ENCODE measurements at regions not wholly inside any gene's neighbourhood (a gene's known extent, or its start where the extent isn't known, plus 50 kb on each side); places are given as distances from the start of the nearest gene placed in this dataset.
"Not testable (repeated sequence)": the region's sequence is repeated elsewhere in the genome, so short reads cannot be mapped to it uniquely, and the experiment has no call there.

DNA sequence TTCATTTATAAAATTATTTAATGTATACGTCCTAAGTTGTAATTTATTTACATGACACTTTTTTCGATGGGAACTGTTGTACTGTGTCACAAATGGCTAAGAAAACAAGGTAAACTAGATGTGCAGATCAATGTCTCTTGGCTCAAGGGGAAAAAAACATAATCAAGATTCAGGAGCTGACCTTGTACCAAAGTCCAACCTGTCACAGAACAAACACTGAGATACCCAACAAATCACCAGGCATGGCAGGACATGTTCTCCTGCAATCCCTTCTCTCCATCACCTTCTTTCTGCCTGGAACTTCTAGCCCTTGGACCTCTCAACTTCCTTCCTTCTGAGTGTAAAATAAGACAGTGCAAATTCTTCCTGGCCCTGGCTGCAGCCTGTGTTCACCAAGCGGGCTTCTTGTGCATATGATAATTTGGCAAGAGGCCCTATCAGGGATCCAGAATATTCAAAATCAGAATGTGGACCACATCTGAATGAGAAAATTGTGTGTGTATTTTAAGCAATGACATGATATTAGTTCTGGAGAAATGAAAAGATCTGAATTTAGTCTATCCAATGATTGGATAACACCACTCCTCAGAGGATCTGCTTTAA lies 445.9 kb downstream of the ZNF536 start:
- DNase-seq (ENCODE audit: low spot score), result no peak

DNA sequence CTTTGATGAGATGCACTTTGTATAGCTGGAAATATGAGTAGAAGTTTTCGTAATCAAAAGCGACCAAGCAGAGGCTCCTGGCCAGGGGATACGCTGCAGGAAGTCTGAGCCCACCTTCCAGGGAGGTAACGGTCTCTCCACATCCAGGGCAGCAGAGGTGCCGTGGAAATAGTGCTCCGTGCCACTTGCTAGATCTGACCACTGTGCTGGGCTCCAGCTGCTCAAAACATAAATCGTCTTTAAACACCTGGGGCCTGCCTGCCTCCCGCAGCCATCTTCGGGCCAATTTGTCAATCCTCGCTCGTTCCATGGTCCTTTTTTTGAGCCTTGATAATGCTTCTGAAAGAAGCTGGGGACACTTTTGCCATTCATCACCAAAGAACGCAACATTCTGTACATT lies 445.0 kb downstream of the ZNF536 start:
- DNase-seq (ENCODE audit: low spot score), result no peak

DNA sequence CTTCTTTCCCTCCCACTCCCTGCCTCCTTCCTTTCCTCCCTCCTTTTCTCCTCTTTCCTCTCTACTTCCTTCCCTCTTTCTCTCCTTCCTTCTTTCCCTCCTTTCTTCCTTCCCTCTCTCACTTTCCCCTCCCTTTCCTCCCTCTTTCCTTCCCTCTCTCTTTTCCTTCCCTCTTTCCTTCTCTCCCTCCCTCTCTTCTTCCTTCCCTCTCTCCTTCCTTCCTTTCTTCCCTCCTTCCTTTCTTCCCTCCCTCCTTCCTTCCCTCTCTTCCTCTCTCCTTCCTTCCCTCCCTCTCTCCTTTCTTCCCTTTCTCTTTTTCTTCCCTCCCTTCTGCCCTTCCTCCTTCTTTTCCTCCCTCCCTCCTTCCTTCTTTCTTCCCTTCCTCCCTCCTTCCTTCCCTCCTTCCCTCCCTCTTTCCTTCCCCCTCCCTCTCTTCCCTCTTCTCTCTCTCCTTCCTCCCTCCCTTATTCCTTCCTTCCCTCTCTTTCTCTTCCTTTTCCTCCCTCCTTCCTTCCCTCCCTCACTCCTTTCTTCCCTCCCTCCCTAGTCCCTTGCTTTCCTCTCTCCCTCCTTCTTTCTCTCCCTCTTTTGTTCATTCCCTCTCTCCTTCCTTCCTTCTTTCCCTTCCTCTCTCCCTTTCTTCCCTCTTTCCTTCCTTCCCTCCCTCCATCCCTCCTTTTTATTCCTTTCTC lies 443.9 kb downstream of the ZNF536 start:
- DNase-seq (ENCODE audit: low spot score), result no peak

DNA sequence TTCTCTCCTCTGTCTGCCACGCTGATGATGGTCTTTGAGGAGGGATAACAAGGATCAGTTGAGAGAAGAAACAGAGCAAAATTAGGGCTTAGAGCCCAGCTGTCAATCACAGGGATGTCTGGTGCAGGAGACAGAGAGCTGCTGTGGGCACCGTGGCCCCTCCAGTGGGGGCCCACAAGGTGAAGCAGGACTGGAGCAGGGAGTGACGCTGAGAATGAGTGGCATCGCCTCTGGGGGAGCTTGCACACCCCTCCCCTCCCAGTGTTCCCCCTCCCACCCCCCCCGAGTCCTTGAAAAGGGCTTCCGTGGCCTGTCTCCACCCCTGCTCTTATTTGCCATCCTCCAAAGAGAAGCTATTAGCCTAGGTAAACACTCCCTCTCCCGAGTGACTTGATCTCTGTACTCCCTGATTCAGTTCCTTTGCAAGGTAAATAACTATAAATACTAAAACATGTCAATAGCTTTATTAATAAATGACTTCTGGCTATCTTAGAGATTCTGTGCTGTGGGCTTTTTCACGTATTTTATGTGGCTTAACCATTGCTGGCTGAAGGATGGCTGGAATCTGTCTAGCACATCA lies 440.0 kb downstream of the ZNF536 start:
- DNase-seq (ENCODE audit: low spot score), result no peak

DNA sequence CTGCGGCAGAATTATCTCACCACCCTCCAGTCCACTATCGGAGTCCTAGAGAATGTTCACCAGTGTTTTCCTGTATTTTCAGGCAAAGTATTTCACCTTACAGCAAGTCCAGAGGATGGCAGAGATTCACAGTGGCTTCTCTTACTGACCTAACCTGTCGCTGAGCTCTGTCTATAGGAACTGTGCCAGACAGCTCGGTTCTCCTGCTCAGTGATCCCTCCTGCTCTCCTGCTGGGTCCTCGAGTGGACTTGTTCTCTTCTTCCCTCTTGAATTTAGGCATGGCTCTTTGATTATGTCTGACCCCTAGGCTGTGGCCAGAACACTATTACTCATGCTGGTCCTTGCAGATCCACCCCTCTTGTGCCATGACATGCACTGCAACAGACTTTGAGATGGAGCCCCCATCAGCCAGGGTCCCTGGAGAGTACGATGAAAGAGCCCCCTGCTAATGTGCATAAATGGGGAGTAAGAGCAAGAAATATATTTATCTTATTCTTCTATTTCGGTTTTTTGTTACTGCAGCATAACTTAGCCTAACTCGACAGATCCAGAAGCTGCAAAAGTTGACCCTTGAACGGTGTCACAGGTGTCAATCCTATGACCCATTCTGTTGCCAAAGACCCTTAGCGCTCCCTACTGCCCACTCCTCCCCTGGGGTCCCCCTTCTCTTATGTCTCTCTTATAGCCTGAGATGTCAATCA lies 439.4 kb downstream of the ZNF536 start:
- DNase-seq (ENCODE audit: low spot score), result no peak

DNA sequence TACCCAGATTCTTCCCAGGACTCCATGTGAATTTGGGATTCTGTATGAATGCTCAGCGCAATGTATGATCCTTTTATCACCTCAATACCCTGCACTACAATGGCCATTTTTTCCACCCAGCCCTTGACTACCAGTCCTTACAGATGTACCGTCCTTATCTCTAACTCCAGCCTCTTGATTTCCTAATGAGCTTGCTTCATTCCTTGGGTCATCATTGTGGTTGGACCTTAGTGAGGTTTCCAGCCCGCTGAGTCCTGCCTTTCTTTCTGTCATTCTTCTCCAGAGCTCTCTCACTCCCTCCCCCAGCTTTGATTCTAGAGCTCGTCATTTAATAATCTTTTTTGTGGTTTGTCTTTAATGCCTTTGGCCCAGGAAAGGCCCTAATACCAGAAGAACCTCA lies 438.5 kb downstream of the ZNF536 start:
- DNase-seq (ENCODE audit: low spot score), result no peak

DNA sequence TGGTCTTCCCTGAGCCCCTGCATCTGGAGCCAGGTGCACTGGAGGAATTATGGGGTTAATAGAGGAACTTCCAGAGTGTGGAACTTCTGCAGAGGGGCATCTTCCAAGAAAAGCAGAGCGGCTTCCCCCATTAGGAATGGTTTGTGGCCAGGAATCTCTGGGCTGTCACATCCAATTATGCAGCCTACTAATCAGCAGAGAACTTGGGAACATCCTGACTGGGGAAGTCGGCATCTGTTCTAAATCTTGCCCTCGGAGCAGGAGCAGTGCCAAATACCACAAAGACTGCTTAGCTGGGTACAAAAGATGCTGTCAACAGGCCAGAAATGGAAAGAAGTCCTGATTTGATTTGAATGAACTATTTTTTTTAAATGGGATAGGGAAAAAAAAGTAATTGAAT lies 435.1 kb downstream of the ZNF536 start:
- DNase-seq (ENCODE audit: low spot score), result no peak

DNA sequence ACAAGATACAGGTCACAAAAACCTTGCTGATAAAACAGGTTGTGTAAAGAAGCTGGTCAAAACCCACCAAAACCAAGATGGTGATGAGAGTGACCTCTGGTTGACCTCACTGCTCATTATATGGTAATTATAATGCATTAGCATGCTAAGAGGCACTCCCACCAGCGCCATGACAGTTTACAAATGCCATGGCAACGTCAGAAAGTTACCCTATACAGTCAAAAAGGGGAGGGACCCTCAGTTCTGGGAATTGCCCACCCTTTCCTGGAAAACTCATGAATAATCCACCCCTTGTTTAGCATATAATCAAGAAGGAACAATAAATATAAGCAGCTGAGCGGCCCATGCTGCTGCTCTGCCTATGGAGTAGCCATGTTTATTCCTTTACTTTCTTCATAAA lies 434.1 kb downstream of the ZNF536 start:
- DNase-seq (ENCODE audit: low spot score), result no peak

DNA sequence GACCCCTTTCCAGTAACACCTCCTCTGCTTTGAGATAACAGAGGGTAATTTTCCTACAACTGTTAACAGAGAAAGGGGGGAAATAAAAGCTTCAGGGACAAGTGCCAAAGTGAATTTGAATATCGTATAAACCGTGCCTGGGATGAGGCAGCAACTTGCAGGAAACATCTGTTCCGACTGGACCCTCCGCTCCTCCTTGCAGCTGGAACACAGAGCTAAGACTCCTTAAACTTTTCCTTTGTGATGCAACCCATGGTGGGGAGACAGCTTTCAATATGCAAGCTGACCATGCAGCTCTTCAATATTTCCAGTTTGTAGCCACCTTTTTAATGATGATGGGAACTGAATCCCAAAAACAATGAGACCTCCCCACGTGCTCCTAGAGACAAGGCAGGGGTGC lies 432.6 kb downstream of the ZNF536 start:
- DNase-seq (ENCODE audit: low spot score), result no peak

DNA sequence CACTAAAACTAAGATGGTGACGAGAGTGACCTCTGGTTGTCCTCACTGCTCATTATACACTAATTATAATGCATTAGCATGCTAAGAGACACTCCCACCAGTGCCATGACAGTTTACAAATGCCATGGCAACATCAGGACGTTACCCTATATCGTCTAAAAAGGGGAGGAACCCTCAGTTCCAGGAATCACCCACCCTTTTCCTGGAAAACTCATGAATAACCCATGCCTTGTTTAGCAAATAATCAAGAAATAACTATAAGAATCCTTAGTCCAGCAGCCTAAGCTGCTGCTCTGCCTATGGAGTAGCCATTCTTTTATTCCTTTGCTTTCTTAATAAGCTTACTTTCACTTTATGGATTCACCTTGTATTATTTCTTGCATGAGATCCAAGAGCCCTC lies 432.1 kb downstream of the ZNF536 start:
- not testable (repeated sequence) for DNase-seq (ENCODE audit: low spot score)

DNA sequence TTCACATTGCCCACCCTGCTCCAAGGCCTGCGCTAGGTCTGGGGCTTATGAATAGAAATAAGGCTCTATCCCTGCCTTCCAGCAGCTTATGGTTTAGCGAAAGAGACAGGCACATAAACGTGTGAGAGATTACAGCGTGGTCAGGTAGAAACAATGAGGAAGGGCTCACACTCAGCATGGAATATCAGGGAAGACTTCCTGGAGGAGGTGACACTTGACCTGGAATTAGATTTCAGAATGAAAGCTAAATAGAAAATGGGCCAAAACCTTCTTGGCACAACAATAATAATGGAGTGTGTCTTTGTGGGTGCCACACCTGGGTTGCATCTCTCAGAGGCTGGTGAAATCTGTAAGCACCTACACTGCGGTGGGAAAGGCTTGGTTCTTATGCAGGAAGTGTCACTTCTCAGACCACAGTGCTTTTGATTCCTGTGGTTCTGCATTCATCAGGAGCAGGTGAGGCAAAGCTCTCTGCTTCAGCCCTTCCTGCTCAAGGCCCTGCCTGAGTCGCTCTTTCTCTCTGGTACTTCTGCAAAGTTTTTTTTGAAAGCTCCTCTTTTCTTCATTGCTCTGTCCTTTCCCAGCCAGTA lies 430.3 kb downstream of the ZNF536 start:
- DNase-seq (ENCODE audit: low spot score), result no peak

DNA sequence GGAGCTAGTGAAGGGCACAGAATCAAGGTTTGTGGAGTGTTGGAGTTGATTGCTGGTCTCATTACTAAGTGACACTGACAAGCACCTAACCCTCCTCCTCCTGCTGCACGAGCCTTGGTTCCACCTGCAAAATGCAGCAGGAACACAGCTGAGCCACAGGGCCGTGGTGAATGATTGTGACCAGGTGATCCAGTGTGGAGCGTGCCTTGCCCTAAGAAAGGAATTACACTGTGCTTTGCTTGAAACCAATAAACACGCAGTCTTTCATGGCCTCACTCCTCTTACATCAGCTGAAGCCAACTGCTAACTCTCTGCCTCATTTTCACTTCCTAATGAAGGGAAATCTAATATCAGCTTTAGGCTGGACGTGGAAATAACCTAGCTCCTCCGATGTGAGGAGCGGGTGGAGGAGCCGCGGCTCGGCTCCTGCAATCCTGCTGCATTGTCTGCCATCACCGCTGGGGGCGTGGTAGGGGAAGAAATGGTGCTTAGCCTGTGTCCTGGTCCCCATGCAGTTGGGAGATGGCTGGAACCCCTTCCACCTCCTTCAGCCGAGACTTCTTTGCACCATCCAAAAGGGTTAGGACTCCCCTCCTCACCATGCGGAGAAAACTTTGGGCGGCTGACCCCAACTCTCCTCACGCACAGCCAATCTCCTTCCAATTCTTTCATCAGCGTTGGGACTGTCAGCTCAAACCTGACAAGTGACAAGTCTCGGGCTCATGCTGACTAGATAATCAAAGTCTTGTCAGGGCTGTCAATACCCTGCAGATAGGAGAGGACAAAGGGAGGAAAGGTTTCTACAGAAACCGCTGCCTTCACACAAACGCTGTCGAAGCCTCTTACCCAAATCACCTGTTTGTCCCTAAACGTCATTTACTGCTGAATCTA lies 427.9 kb downstream of the ZNF536 start:
- peak; percentile 65 for DNase-seq (ENCODE audit: low spot score)

DNA sequence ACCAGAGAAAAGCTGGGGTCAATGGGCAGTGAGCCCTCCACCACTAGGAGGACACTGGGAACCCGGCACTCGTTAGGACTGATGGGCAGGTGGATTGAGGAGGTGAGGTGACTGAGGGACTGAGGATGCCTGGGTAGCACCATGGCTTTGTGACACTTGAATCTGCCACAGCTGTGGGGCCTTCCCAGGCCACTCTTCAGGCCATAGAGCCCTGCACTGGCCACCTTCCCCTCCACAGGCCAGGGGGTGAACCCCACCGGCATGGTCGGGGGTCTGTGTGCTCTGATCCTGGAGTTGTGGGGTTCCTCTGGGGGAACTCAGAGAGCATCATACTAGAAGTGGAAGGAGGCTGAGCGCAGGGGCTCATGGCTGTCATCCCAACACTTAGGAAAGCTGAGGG lies 423.5 kb downstream of the ZNF536 start:
- DNase-seq (ENCODE audit: low spot score), result no peak

DNA sequence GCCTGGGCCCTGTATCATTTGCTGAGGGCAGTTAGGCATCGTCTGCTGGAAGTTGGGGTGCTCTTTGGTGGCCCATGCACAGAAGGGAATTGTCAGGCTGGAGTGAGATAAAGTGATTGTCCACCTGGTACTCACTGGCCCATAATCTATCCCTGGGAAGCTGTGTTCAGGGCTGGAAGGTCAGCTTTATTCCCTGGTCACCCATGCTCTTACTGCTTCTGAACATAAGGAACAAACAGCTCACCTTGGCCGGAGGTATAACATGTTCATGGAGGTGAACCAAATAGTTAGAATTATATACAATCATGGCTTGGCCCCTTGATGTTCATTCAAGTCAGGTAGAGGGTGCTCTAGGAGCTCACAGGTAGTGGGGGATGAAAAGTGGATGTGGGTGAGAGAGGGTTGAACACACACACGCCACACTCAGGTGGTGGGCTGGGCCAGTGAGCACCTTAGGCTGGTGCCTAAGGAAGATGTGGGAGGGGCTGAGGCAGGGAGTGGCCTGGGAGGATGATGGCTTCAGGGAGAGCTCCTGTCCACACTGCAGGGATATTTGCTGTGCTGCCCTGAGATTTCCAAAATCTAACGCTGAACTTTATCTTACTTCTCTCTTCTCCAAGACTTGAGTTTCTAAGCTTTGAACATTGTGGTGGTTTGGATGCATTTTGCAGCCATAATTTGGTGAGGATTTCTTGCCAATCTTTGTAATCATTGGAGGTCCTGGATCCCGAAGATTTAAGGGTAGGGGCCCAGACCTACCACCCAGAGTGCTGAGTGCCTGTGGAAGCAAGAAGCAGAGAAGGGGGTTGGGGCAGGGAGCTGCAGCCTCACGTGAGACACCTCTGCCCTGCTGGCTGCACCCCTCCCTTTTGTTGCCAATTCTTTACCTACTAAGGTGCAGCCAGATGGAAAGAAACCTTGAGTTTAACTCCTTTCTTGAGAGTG lies 420.6 kb downstream of the ZNF536 start:
- no peak for DNase-seq (ENCODE audit: low spot score)

DNA sequence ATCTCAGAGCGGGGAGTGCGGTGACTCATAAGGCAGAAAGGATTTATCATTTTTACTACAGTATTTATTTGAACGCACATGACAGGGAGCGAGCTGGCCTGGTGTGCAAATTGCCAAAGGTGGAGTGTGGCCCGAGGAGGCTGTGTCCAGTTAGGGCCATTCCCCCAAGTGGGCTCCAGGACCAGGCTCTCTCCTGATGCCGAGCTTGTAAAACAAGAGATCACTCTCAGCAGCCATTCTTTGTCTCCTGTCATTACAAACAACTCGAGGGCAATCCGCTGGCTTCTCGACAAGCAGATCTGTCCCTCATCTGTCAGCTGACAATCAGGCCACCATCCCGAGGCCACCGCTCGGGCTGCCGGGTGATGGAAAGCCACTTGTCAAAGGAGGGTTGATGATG lies 418.9 kb downstream of the ZNF536 start:
- no peak for DNase-seq (ENCODE audit: low spot score)

DNA sequence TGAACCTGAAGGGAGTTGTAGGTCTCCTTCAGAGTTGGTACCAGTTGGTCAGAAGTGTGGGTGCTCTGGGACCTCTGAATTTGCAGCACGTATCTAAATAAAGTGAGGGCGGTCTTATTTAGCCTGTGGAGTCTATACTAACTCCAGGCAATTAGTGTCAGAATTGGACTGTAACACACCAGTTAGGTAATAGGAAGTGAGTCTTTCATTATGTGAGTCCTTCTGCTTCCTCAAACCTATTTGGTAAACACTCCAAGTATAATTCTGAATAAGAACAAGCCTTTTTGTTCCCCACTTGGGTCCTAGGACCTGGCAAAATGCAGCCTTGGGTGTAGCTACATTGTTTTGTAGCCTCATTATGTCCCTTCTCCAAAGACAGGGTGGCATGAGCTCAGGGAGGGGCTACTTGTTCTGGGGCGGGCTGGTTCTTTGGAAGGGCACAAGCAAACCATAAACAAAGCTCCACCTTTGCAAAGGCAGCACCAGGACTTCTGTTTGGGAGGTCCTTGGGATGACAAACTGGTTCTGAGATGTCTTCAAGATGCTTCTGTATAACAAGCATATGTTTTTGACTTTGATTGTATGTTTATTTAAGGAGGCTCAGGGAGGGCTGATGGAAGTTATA lies 418.0 kb downstream of the ZNF536 start:
- no peak for DNase-seq (ENCODE audit: low spot score)

DNA sequence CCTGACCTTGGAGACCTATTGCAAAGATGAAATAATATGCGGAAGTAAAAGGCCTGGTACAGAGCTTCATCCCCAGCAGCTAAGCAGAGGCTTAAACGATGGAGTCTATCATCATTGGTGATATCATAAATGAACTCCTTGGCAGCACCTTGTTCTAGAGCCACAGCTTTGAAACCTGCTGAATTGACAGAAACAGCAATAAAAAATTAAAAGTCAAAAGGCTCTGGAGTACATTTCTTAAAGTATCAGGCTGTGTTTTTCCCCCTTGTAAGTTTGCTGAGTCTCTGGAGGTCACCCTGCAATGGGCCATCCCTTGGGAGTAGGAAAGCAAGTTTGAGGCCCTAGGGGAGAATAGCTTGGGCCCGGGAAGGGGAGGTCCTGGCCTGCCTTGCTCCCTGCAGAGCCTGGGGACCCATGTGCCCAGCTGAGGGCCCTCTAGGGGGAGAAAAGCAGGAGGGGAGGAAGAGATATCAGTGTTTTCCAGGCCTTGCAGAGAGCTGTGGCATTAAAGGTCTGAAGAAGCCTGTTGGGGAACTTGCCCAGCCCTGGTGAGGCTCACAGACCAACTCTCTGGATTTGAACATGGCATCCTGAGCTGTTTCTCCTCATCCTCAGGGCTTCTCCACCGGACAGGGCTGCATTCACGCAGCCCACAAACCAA lies 416.1 kb downstream of the ZNF536 start:
- DNase-seq (ENCODE audit: low spot score), result no peak

DNA sequence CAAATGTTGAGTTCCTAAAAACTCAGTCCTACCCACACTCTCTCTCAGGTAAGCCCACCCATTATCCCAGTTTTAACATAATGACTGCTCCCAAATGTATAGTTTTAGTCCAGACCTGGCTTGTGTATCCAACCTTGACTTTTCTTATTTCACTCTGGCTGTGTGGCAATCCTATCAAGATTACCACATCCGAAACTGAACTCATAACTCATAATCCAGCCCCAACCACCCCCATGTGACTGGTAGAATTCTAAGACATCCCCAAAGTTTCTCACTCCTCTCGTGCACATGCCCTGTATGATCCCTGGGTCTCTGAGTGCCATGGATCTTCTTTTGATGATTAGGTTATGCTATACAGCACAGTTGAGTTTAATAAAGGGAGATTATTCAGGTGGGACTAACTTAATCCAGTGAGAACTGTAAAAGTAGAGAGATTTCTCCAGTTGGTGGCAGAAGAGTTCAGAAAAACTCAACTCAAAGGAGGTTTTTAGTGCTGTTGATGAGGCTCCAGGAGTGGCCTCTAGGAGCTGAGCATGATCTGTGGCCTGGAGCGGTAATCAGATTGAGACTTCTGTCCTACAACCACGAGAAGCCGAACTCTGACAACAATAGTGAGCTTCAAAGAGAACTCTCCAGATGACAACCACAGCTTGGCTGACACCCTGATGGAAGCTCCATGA lies 413.4 kb downstream of the ZNF536 start:
- DNase-seq (ENCODE audit: low spot score), result no peak

DNA sequence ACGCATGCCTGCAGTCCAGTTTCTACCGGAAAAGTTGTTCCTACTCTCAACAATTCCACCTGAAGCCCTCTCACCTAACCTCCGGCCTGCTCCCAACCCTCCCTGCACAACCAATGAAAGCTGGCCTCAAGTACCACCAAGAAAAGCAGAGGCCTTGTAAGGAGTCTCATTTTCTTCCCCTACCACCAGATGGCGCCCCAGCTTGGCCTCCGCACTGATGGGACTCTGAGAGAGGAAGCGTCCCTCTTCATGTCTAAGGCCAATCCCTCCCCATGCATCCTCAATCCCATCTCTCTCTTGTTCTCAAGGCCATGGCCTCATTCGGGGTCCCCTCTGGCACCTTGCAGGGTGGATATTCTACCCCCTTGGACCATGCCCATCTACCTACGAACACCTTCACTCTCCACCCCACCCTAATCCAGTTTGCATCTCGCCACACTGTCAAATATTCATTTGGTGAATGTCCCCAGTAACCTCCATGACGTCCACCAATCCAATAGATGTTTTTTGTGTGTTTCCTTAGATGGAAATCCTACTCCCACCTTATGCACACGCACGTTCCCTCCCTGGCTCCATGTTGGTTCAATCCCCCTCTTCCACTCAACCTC lies 412.8 kb downstream of the ZNF536 start:
- peak; percentile 57 for DNase-seq (ENCODE audit: low spot score)
